Caco-2 (cell line): ENCODE measurements at regions not wholly inside any gene's neighbourhood (a gene's known extent, or its start where the extent isn't known, plus 50 kb on each side); places are given as distances from the start of the nearest gene placed in this dataset.
A peak's percentile ranks its signal among the peaks of the same experiment; 100 is the strongest.

ENCODE experiments used
- BruUV-seq: library from RNA; stranded (reverse); fragments of 400-500 nt; replicated peaks from 2 replicates; lab custom pipeline; 2021; lab: Mats Ljungman, UMichigan
- CTCF ChIA-PET: fragments of 300-600 bp; sonication (Branson Sonifier 250); formaldehyde crosslinking; loops from one replicate; lab custom pipeline; 2022; ENCODE audit warnings: antibody characterized with exemption; lab: Charles Lee
- POLR2A ChIA-PET: fragments of 300-600 bp; sonication (Branson Sonifier 250); formaldehyde crosslinking; loops from one replicate; lab custom pipeline; 2022; ENCODE audit warnings: antibody characterized with exemption; lab: Charles Lee
- DNase-seq, 2 experiments: peaks; one replicate each; pipeline versions ENCODE4 v3.0.0 to v3.0.0-alpha.2; 2020 to 2022
- H3K27me3 ChIP-seq: replicated peaks from 2 replicates; pipeline ENCODE4 v1.6.0; 2011; ENCODE audit warnings: low read length; ENCODE audit not compliant: control insufficient read depth, insufficient read depth
- H3K36me3 ChIP-seq: 2 replicates; pipeline ENCODE4 v1.5.1; 2011; ENCODE audit warnings: low read length; ENCODE audit not compliant: control insufficient read depth, insufficient read depth
- H3K4me1 ChIP-seq: fragments of 250-450 bp; sonication (Bioruptor Pico); 2 replicates; pipeline ENCODE4 v1.5.1; 2020; ENCODE audit warnings: mild to moderate bottlenecking
- H3K4me3 ChIP-seq: 2 replicates; pipeline ENCODE4 v1.5.1; 2011; ENCODE audit warnings: low read depth, mild to moderate bottlenecking, control low read depth, low read length
- H3K9me3 ChIP-seq: fragments of 250-450 bp; sonication (Bioruptor Pico); 2 replicates; pipeline ENCODE4 v1.5.1; 2020; ENCODE audit warnings: mild to moderate bottlenecking, moderate library complexity
- H3K27ac Mint-ChIP-seq: one replicate; pipeline ENCODE4 v1.8.0; 2022; ENCODE audit warnings: mixed read lengths; ENCODE audit not compliant: unreplicated experiment
- H3K27me3 Mint-ChIP-seq: one replicate; pipeline ENCODE4 v1.8.0; 2022; ENCODE audit warnings: mixed read lengths; ENCODE audit not compliant: insufficient read depth, unreplicated experiment
- H3K36me3 Mint-ChIP-seq: one replicate; pipeline ENCODE4 v1.8.0; 2022; ENCODE audit warnings: mild to moderate bottlenecking, mixed read lengths; ENCODE audit not compliant: insufficient read depth, unreplicated experiment
- H3K4me1 Mint-ChIP-seq: one replicate; pipeline ENCODE4 v1.8.0; 2022; ENCODE audit warnings: low read depth, mixed read lengths; ENCODE audit not compliant: unreplicated experiment
- H3K4me3 Mint-ChIP-seq: one replicate; pipeline ENCODE4 v1.8.0; 2022; ENCODE audit warnings: mild to moderate bottlenecking, moderate library complexity, mixed read lengths; ENCODE audit not compliant: unreplicated experiment
- H3K9me3 Mint-ChIP-seq: one replicate; pipeline ENCODE4 v1.8.0; 2022; ENCODE audit warnings: mixed read lengths; ENCODE audit not compliant: unreplicated experiment
- CTCF ChIP-seq, 2 experiments: fragments of 200-600 bp in 1 of 2; IDR thresholded peaks; 1 replicate in 1 of 2; 2 replicates in 1 of 2; pipeline versions ENCODE4 v1.5.1 to v1.8.0; 2011 to 2022; ENCODE audit warnings: antibody characterized with exemption in 1 of 2, control low read depth in 1 of 2, inconsistent platforms in 1 of 2, low read depth in 1 of 2, low read length in 1 of 2, mild to moderate bottlenecking in 1 of 2, moderate library complexity in 1 of 2; ENCODE audit not compliant: insufficient read depth in 1 of 2, severe bottlenecking in 1 of 2, unreplicated experiment in 1 of 2
- intact Hi-C: fragments of 100-400 bp; cut with micrococcal nuclease; formaldehyde crosslinking; loops from one replicate; pipeline ENCODE4 v1.10.0; 2022; ENCODE audit not compliant: unreplicated experiment

GRCh38 chr19:28239270-28239669, 973.7 kb downstream of the UQCRFS1 start:
- no peaks in the 10 kb centered on the region for H3K27me3 Mint-ChIP-seq
- Histone ChIP-seq H3K4me3 (no peak overlapping the region), H3K27me3 (no peaks in the 10 kb centered on the region), H3K9me3 (no peaks in the 10 kb centered on the region), H3K36me3 (no peaks in the 10 kb centered on the region), H3K4me1 (no peaks in the 10 kb centered on the region)
- H3K4me3 Mint-ChIP-seq, result no peak overlapping the region
- peak in 1 of 2 experiments; percentile 25 for TF ChIP-seq CTCF (IDR thresholded peaks at IDR 0.05; ENCODE audit: insufficient read depth in 1 of 2, low read depth in 1 of 2, low read length in 1 of 2, severe bottlenecking in 1 of 2, unreplicated experiment in 1 of 2)
- no peaks in the 10 kb centered on the region for H3K4me1 Mint-ChIP-seq
- POLR2A ChIA-PET, result no interaction called here
- H3K27ac Mint-ChIP-seq, result no peak overlapping the region
- intact Hi-C loops, result no loop called here
- CTCF ChIA-PET, result no interaction called here
- DNase-seq, result peak in 1 of 2 experiments; percentile 1
- H3K36me3 Mint-ChIP-seq, result no peaks in the 10 kb centered on the region
- no peaks in the 10 kb centered on the region for H3K9me3 Mint-ChIP-seq
- no TSS peak for BruUV-seq

DNA sequence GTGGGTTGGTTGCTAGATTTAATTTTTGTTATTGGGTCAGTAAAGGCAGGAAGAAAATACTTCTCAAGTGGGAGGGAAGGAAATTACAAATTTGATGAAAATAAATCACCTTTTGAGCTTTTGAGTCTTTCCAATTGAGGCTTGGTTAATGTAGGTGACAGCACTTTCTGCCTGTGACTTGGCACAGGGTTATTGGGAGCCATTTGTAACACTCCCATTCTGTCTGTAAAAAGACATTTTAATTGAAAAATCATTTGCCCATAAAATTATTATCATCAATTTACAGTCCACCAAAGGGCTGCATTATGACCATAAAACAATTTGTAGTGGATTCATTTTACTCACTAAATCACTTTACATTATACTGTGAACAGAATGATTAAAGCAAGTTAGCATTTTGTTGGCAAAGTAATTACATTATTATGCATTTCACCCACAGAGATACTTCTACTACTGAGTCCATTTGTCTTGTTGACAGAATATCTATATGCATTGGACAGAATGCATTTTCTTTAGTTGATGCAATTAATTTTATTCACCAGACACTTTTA, 974.6 kb downstream of the UQCRFS1 start:
- POLR2A ChIA-PET, result no interaction called here
- H3K9me3 ChIP-seq, result no peaks in the 10 kb centered on the region
- H3K4me3 ChIP-seq, result no peak overlapping the region
- no peaks in the 10 kb centered on the region for H3K4me1 ChIP-seq
- no peak for TF ChIP-seq CTCF (IDR thresholded peaks at IDR 0.05; ENCODE audit: insufficient read depth in 1 of 2, low read depth in 1 of 2, low read length in 1 of 2, severe bottlenecking in 1 of 2, unreplicated experiment in 1 of 2)
- CTCF ChIA-PET, result no interaction called here
- H3K4me1 Mint-ChIP-seq, result no peaks in the 10 kb centered on the region
- H3K27me3 ChIP-seq, result no peaks in the 10 kb centered on the region
- DNase-seq, result no peak
- no peaks in the 10 kb centered on the region for H3K27me3 Mint-ChIP-seq
- H3K36me3 Mint-ChIP-seq, result no peaks in the 10 kb centered on the region
- no peaks in the 10 kb centered on the region for H3K36me3 ChIP-seq
- H3K27ac Mint-ChIP-seq, result no peak overlapping the region
- intact Hi-C loops, result no loop called here
- no peaks in the 10 kb centered on the region for H3K9me3 Mint-ChIP-seq
- no TSS peak for BruUV-seq
- no peak overlapping the region for H3K4me3 Mint-ChIP-seq

DNA sequence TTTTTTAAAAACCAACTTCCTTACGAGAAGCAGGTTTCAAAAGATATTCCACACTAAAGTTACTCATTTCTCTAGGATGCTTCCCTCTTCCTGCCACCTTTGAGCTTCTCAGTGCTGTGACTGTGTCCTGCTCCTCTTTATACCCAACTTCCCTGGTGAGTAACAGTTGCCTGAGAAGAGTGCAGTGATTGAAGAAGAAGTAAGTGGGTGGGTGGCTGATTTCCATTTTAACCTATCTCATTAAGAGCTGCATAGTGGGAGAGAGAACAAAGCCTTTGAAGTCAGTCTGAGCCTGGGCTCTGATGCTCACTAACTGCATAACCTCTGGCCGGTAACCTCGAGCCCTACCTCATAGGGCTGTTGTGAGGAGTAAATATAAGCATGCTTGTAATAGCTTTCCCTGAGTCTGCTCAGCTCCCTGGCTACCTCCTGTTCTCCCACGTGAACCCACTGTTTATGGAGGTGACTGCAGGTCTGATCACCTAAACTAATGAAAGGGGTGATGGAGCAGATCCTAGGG, 977.3 kb downstream of the UQCRFS1 start:
- no peak for TF ChIP-seq CTCF (IDR thresholded peaks at IDR 0.05; ENCODE audit: insufficient read depth in 1 of 2, low read depth in 1 of 2, low read length in 1 of 2, severe bottlenecking in 1 of 2, unreplicated experiment in 1 of 2)
- intact Hi-C loops, result no loop called here
- H3K27ac Mint-ChIP-seq, result no peak overlapping the region
- H3K9me3 ChIP-seq, result no peaks in the 10 kb centered on the region
- H3K4me1 ChIP-seq, result no peaks in the 10 kb centered on the region
- H3K27me3 Mint-ChIP-seq, result no peaks in the 10 kb centered on the region
- no peak for DNase-seq
- H3K36me3 Mint-ChIP-seq, result no peaks in the 10 kb centered on the region
- POLR2A ChIA-PET, result no interaction called here
- no peak overlapping the region for H3K4me3 Mint-ChIP-seq
- BruUV-seq, result no TSS peak
- H3K36me3 ChIP-seq, result no peaks in the 10 kb centered on the region
- CTCF ChIA-PET, result no interaction called here
- no peaks in the 10 kb centered on the region for H3K27me3 ChIP-seq
- no peaks in the 10 kb centered on the region for H3K4me1 Mint-ChIP-seq
- H3K4me3 ChIP-seq, result no peak overlapping the region
- H3K9me3 Mint-ChIP-seq, result no peaks in the 10 kb centered on the region
